Activated naive CD8-positive, alpha-beta T cell treated with anti-CD3 and anti-CD28 coated beads, Interleukin-2, amount 10 ng/mL, durations not matched to agents 7 days and 5 days (primary cell): ENCODE measurements at regions not wholly inside any gene's neighbourhood (a gene's known extent, or its start where the extent isn't known, plus 50 kb on each side); places are given as distances from the start of the nearest gene placed in this dataset.
"Not testable (repeated sequence)": the region's sequence is repeated elsewhere in the genome, so short reads cannot be mapped to it uniquely, and the experiment has no call there.

ENCODE experiments used
- ATAC-seq: fragments of 150-1000 bp; cut with Tn5 transposase; one replicate; pipeline ENCODE4 v1.10.0; 2021; ENCODE audit warnings: low read depth, moderate library complexity
- POLR2A ChIA-PET: fragments of 350-600 bp; sonication (Branson Sonifier 250); formaldehyde crosslinking; loops from one replicate; lab custom pipeline; 2021; ENCODE audit warnings: antibody characterized with exemption; lab: Charles Lee
- DNase-seq: peaks from one replicate; pipeline ENCODE4 v3.0.0; 2021
- H3K27ac Mint-ChIP-seq: one replicate; pipeline ENCODE4 v1.8.0; 2022; ENCODE audit warnings: mild to moderate bottlenecking, mixed read lengths
- H3K27me3 Mint-ChIP-seq: one replicate; pipeline ENCODE4 v1.8.0; 2022; ENCODE audit warnings: mild to moderate bottlenecking, moderate library complexity, mixed read lengths
- H3K36me3 Mint-ChIP-seq: one replicate; pipeline ENCODE4 v1.8.0; 2021; ENCODE audit warnings: mild to moderate bottlenecking, mixed read lengths
- H3K4me1 Mint-ChIP-seq: one replicate; pipeline ENCODE4 v1.8.0; 2021; ENCODE audit warnings: mixed read lengths
- H3K4me3 Mint-ChIP-seq: one replicate; pipeline ENCODE4 v1.8.0; 2022; ENCODE audit warnings: mild to moderate bottlenecking, moderate library complexity, mixed read lengths
- H3K9me3 Mint-ChIP-seq: one replicate; pipeline ENCODE4 v1.8.0; 2021; ENCODE audit warnings: mixed read lengths

GRCh38 chr2:75920859-75921551 is 210.3 kb upstream of the GCFC2 start:
- DNase-seq, result no peak
- H3K27me3 Mint-ChIP-seq, result no peaks in the 10 kb centered on the region
- no peak for ATAC-seq
- H3K4me3 Mint-ChIP-seq, result no peak overlapping the region
- POLR2A ChIA-PET, result no interaction called here
- H3K36me3 Mint-ChIP-seq, result no peaks in the 10 kb centered on the region
- no peaks in the 10 kb centered on the region for H3K9me3 Mint-ChIP-seq
- H3K27ac Mint-ChIP-seq, result no peak overlapping the region
- no peaks in the 10 kb centered on the region for H3K4me1 Mint-ChIP-seq

GRCh38 chr2:75915851-75916634 is 205.3 kb upstream of the GCFC2 start:
- no peaks in the 10 kb centered on the region for H3K27me3 Mint-ChIP-seq
- H3K4me1 Mint-ChIP-seq, result no peaks in the 10 kb centered on the region
- DNase-seq (no peak), ATAC-seq (no peak)
- H3K4me3 Mint-ChIP-seq, result no peak overlapping the region
- POLR2A ChIA-PET, result no interaction called here
- no peaks in the 10 kb centered on the region for H3K9me3 Mint-ChIP-seq
- no peak overlapping the region for H3K27ac Mint-ChIP-seq
- no peaks in the 10 kb centered on the region for H3K36me3 Mint-ChIP-seq

GRCh38 chr2:75896779-75897366 is 186.2 kb upstream of the GCFC2 start:
- POLR2A ChIA-PET, result no interaction called here
- Mint-ChIP-seq H3K4me1 (no peaks in the 10 kb centered on the region), H3K27me3 (no peaks in the 10 kb centered on the region), H3K27ac (no peak overlapping the region), H3K4me3 (no peak overlapping the region), H3K9me3 (no peaks in the 10 kb centered on the region), H3K36me3 (no peaks in the 10 kb centered on the region)
- DNase-seq (no peak), ATAC-seq (no peak)

- Mint-ChIP-seq H3K4me3 (no peak overlapping the region), H3K9me3 (peaks cover 1% of the 10 kb centered on the region), H3K36me3 (no peaks in the 10 kb centered on the region), H3K4me1 (no peaks in the 10 kb centered on the region), H3K27me3 (no peaks in the 10 kb centered on the region), H3K27ac (no peak overlapping the region)
- ATAC-seq (no peak), DNase-seq (no peak)
- POLR2A ChIA-PET, result no interaction called here
These were observed 183.5 kb upstream of the GCFC2 start for GRCh38 chr2:75894170-75894569.

GRCh38 chr2:75892490-75892889 is 181.8 kb upstream of the GCFC2 start:
- H3K4me1 Mint-ChIP-seq, result no peaks in the 10 kb centered on the region
- DNase-seq (no peak), ATAC-seq (no peak)
- no peaks in the 10 kb centered on the region for H3K36me3 Mint-ChIP-seq
- no peaks in the 10 kb centered on the region for H3K27me3 Mint-ChIP-seq
- H3K9me3 Mint-ChIP-seq, result peaks cover 1% of the 10 kb centered on the region
- H3K4me3 Mint-ChIP-seq, result no peak overlapping the region
- H3K27ac Mint-ChIP-seq, result no peak overlapping the region
- POLR2A ChIA-PET, result no interaction called here

GRCh38 chr2:75882530-75882929 is 171.8 kb upstream of the GCFC2 start:
- Mint-ChIP-seq H3K4me3 (no peak overlapping the region), H3K27me3 (no peaks in the 10 kb centered on the region), H3K36me3 (no peaks in the 10 kb centered on the region), H3K4me1 (no peaks in the 10 kb centered on the region), H3K27ac (no peak overlapping the region), H3K9me3 (no peaks in the 10 kb centered on the region)
- DNase-seq (no peak), ATAC-seq (no peak)
- POLR2A ChIA-PET, result no interaction called here

GRCh38 chr2:75875606-75876005 is 164.9 kb upstream of the GCFC2 start:
- DNase-seq, H3K27me3 Mint-ChIP-seq, H3K27ac Mint-ChIP-seq, H3K4me1 Mint-ChIP-seq, H3K36me3 Mint-ChIP-seq, H3K4me3 Mint-ChIP-seq, ATAC-seq, POLR2A ChIA-PET, H3K9me3 Mint-ChIP-seq: not testable (repeated sequence)

- H3K4me3 Mint-ChIP-seq, H3K27me3 Mint-ChIP-seq, H3K27ac Mint-ChIP-seq, DNase-seq, H3K4me1 Mint-ChIP-seq, ATAC-seq, POLR2A ChIA-PET, H3K9me3 Mint-ChIP-seq, H3K36me3 Mint-ChIP-seq: not testable (repeated sequence)
These were observed 161.3 kb upstream of the GCFC2 start for GRCh38 chr2:75871762-75872614.

- H3K9me3 Mint-ChIP-seq, result no peaks in the 10 kb centered on the region
- DNase-seq, result no peak
- no peak overlapping the region for H3K4me3 Mint-ChIP-seq
- no peaks in the 10 kb centered on the region for H3K27me3 Mint-ChIP-seq
- H3K4me1 Mint-ChIP-seq, result no peaks in the 10 kb centered on the region
- ATAC-seq, result no peak
- H3K36me3 Mint-ChIP-seq, result no peaks in the 10 kb centered on the region
- no peak overlapping the region for H3K27ac Mint-ChIP-seq
- POLR2A ChIA-PET, result no interaction called here
These were observed 160.0 kb upstream of the GCFC2 start for GRCh38 chr2:75870651-75871137.

GRCh38 chr2:75870133-75870532 is 159.4 kb upstream of the GCFC2 start:
- Mint-ChIP-seq H3K27me3 (no peaks in the 10 kb centered on the region), H3K9me3 (no peaks in the 10 kb centered on the region), H3K27ac (no peak overlapping the region), H3K4me3 (no peak overlapping the region), H3K36me3 (no peaks in the 10 kb centered on the region), H3K4me1 (no peaks in the 10 kb centered on the region)
- ATAC-seq (no peak), DNase-seq (no peak)
- POLR2A ChIA-PET, result no interaction called here

GRCh38 chr2:75865702-75866101 is 155.0 kb upstream of the GCFC2 start:
- no peaks in the 10 kb centered on the region for H3K4me1 Mint-ChIP-seq
- no peak for ATAC-seq
- no peak for DNase-seq
- H3K4me3 Mint-ChIP-seq, result no peak overlapping the region
- POLR2A ChIA-PET, result no interaction called here
- no peak overlapping the region for H3K27ac Mint-ChIP-seq
- H3K27me3 Mint-ChIP-seq, result no peaks in the 10 kb centered on the region
- no peaks in the 10 kb centered on the region for H3K9me3 Mint-ChIP-seq
- no peaks in the 10 kb centered on the region for H3K36me3 Mint-ChIP-seq

GRCh38 chr2:75865083-75865482 is 154.4 kb upstream of the GCFC2 start:
- Mint-ChIP-seq H3K9me3 (no peaks in the 10 kb centered on the region), H3K4me1 (no peaks in the 10 kb centered on the region), H3K4me3 (no peak overlapping the region), H3K27me3 (no peaks in the 10 kb centered on the region), H3K36me3 (no peaks in the 10 kb centered on the region), H3K27ac (no peak overlapping the region)
- DNase-seq (no peak), ATAC-seq (no peak)
- POLR2A ChIA-PET, result no interaction called here

- H3K9me3 Mint-ChIP-seq, result no peaks in the 10 kb centered on the region
- H3K4me1 Mint-ChIP-seq, result no peaks in the 10 kb centered on the region
- no peak overlapping the region for H3K4me3 Mint-ChIP-seq
- no peak for DNase-seq
- POLR2A ChIA-PET, result no interaction called here
- ATAC-seq, result no peak
- no peak overlapping the region for H3K27ac Mint-ChIP-seq
- no peaks in the 10 kb centered on the region for H3K27me3 Mint-ChIP-seq
- H3K36me3 Mint-ChIP-seq, result no peaks in the 10 kb centered on the region
These were observed 151.8 kb upstream of the GCFC2 start for GRCh38 chr2:75862547-75862946.
